OCI-LY7 (cell line): ENCODE measurements at regions not wholly inside any gene's neighbourhood (a gene's known extent, or its start where the extent isn't known, plus 50 kb on each side); places are given as distances from the start of the nearest gene placed in this dataset.

Experiments
- BruUV-seq: library from RNA; stranded (reverse); fragments of 400-500 nt; replicated peaks from 2 replicates; lab custom pipeline; 2021; lab: Mats Ljungman, UMichigan
- CTCF ChIA-PET: fragments of 300-600 bp; sonication (Branson Sonifier 250); formaldehyde crosslinking; loops from one replicate; lab custom pipeline; 2022; ENCODE audit warnings: antibody characterized with exemption; ENCODE audit not compliant: unreplicated experiment; lab: Charles Lee
- POLR2A ChIA-PET: fragments of 300-600 bp; sonication (Branson Sonifier 250); formaldehyde crosslinking; loops from one replicate; lab custom pipeline; 2022; ENCODE audit warnings: antibody characterized with exemption; lab: Charles Lee
- DNase-seq: peaks from one replicate; pipeline ENCODE4 v3.0.0-alpha.2; 2015; ENCODE audit warnings: low spot score
- H2AFZ ChIP-seq: fragments of 200-600 bp; sonication (generic), shearing (Covaris generic); 2 replicates; pipeline ENCODE4 v1.6.1; 2014; ENCODE audit warnings: mild to moderate bottlenecking, antibody characterized with exemption, low read length, moderate library complexity
- H3K27ac ChIP-seq: fragments of 200-600 bp; sonication (generic); 2 replicates; pipeline ENCODE4 v1.5.1; 2014; ENCODE audit warnings: mixed run types, low read depth, mild to moderate bottlenecking, moderate library complexity, low read length, inconsistent platforms; ENCODE audit not compliant: poor library complexity, severe bottlenecking
- H3K36me3 ChIP-seq: fragments of 200-600 bp; sonication (generic); 2 replicates; pipeline ENCODE4 v1.6.1; 2014; ENCODE audit warnings: mild to moderate bottlenecking, antibody characterized with exemption, low read length, moderate library complexity, mixed read lengths; ENCODE audit not compliant: insufficient read depth
- H3K4me1 ChIP-seq: fragments of 200-600 bp; sonication (generic); 2 replicates; pipeline ENCODE4 v1.5.1; 2014; ENCODE audit warnings: mild to moderate bottlenecking, low read length; ENCODE audit not compliant: insufficient read depth, poor library complexity, severe bottlenecking
- H3K4me2 ChIP-seq: fragments of 200-600 bp; sonication (generic); 2 replicates; pipeline ENCODE4 v1.6.1; 2014; ENCODE audit warnings: mild to moderate bottlenecking, low read length
- H3K4me3 ChIP-seq: fragments of 200-600 bp; sonication (generic); 2 replicates; pipeline ENCODE4 v1.5.1; 2014; ENCODE audit warnings: mild to moderate bottlenecking, low read depth, low read length; ENCODE audit not compliant: poor library complexity, severe bottlenecking
- H3K79me2 ChIP-seq: fragments of 200-600 bp; sonication (generic); 2 replicates; pipeline ENCODE4 v1.6.1; 2016; ENCODE audit warnings: low read depth, mild to moderate bottlenecking, low read length, moderate library complexity, mixed read lengths; ENCODE audit not compliant: insufficient read depth
- H3K9me2 ChIP-seq: fragments of 200-600 bp; sonication (generic); 2 replicates; pipeline ENCODE4 v1.6.1; 2016; ENCODE audit warnings: mild to moderate bottlenecking, low read length, mixed read lengths; ENCODE audit not compliant: insufficient read depth
- H3K9me3 ChIP-seq: fragments of 200-600 bp; sonication (generic); 2 replicates; pipeline ENCODE4 v1.6.1; 2014; ENCODE audit warnings: mild to moderate bottlenecking, mixed run types, low read length, mixed read lengths
- H4K20me1 ChIP-seq: fragments of 200-600 bp; sonication (generic); 2 replicates; pipeline ENCODE4 v1.6.1; 2014; ENCODE audit warnings: mild to moderate bottlenecking, antibody characterized with exemption, low read length, moderate library complexity, mixed read lengths; ENCODE audit not compliant: insufficient read depth
- EZH2phosphoT487 ChIP-seq: fragments of 200-600 bp; sonication (generic); IDR thresholded peaks from 2 replicates; pipeline ENCODE4 v1.6.1; 2018; ENCODE audit warnings: low read depth, borderline replicate concordance, mild to moderate bottlenecking, mixed run types, antibody characterized with exemption, low read length, moderate library complexity, mixed read lengths
- intact Hi-C: fragments of 100-400 bp; cut with micrococcal nuclease; formaldehyde crosslinking; loops from one replicate; pipeline ENCODE4 v1.10.0; 2022; ENCODE audit not compliant: unreplicated experiment
- TF ChIP-seq, protein P1 (sequence below): fragments of 200-600 bp; sonication (generic); conservative IDR thresholded peaks from 2 replicates; pipeline ENCODE4 v1.5.1; 2014; ENCODE audit warnings: mild to moderate bottlenecking, antibody characterized with exemption, low read length, moderate library complexity, mixed read lengths

GRCh38 chr12:131330106-131330815 is 376.6 kb downstream of the ADGRD1 start:
- no peak overlapping the region for H3K4me2 ChIP-seq
- no peak overlapping the region for H3K27ac ChIP-seq
- ChIA-PET POLR2A (interaction anchor here (0.6 kb wide), 1 partner anchor 407 kb away, joined by 3 read pairs; no protein-coding TSS in a partner anchor), CTCF (no interaction called here)
- no peak for DNase-seq
- H3K4me1 ChIP-seq = no peaks in the 10 kb centered on the region
- H3K79me2 ChIP-seq = no peaks in the 10 kb centered on the region
- intact Hi-C loops = no loop called here
- no peak overlapping the region for H2AFZ ChIP-seq
- no peaks in the 10 kb centered on the region for H4K20me1 ChIP-seq
- TF ChIP-seq, protein P1, sequence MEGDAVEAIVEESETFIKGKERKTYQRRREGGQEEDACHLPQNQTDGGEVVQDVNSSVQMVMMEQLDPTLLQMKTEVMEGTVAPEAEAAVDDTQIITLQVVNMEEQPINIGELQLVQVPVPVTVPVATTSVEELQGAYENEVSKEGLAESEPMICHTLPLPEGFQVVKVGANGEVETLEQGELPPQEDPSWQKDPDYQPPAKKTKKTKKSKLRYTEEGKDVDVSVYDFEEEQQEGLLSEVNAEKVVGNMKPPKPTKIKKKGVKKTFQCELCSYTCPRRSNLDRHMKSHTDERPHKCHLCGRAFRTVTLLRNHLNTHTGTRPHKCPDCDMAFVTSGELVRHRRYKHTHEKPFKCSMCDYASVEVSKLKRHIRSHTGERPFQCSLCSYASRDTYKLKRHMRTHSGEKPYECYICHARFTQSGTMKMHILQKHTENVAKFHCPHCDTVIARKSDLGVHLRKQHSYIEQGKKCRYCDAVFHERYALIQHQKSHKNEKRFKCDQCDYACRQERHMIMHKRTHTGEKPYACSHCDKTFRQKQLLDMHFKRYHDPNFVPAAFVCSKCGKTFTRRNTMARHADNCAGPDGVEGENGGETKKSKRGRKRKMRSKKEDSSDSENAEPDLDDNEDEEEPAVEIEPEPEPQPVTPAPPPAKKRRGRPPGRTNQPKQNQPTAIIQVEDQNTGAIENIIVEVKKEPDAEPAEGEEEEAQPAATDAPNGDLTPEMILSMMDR = no peak
- no peak for TF ChIP-seq EZH2phosphoT487
- H3K9me2 ChIP-seq = no peaks in the 10 kb centered on the region
- no peaks in the 10 kb centered on the region for H3K9me3 ChIP-seq
- H3K4me3 ChIP-seq = no peak overlapping the region
- H3K36me3 ChIP-seq = no peaks in the 10 kb centered on the region
- no TSS peak for BruUV-seq

DNA sequence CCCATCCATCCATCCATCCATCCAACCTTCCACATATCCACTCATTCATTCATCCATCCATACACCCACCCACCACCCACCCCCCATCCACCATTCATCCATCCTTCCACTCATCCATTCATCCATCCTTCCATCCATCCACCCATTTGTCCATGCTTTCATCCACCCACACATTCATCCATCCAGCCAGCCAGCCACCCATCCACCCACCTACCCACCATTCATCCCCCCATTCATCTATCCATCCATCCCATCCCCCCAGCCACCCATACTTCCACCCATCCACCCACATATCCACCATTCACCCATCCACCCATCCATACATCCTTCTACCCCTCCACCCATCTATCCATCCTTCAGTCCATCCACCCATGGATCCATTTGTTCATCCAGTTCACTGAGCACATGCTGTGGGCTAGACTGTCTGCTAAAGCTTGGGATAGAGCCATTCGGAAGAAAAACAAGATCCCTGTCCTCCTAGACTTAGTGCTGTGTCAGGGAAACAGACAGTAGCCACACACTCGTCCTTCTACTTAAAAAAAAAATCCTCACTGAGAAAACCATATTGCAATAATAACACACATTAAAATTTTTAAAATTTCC is 377.5 kb downstream of the ADGRD1 start:
- H3K36me3 ChIP-seq = no peaks in the 10 kb centered on the region
- H3K9me2 ChIP-seq = no peaks in the 10 kb centered on the region
- no peaks in the 10 kb centered on the region for H3K9me3 ChIP-seq
- no peak overlapping the region for H3K27ac ChIP-seq
- H4K20me1 ChIP-seq = no peaks in the 10 kb centered on the region
- ChIA-PET POLR2A (interaction anchor here (0.6 kb wide), 1 partner anchor 408 kb away, joined by 3 read pairs; no protein-coding TSS in a partner anchor), CTCF (no interaction called here)
- no TSS peak for BruUV-seq
- no peaks in the 10 kb centered on the region for H3K4me1 ChIP-seq
- TF ChIP-seq, protein P1 = no peak
- no peak for TF ChIP-seq EZH2phosphoT487
- no peak overlapping the region for H3K4me2 ChIP-seq
- no peak overlapping the region for H3K4me3 ChIP-seq
- intact Hi-C loops = no loop called here
- DNase-seq = no peak
- H2AFZ ChIP-seq = no peak overlapping the region
- no peaks in the 10 kb centered on the region for H3K79me2 ChIP-seq

DNA sequence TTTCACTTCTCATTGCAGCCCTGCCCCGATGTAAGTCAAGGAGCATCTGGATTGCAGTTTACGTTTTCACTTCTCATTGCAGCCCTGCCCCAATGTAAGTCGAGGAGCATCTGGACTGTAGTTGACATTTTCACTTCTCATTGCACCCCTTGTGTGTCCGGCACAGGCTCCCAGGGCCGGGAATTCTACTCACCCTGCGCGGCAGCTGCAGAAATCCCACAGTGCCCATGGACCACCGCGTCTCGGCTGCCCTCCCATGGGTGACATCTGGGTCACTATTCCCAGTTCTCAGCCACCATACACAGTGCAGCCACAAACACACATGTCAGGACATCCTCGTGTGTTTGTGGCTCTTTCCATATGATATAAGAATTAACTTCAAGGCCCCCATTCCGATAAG is 378.5 kb downstream of the ADGRD1 start:
- Histone ChIP-seq H3K4me2 (no peak overlapping the region), H3K4me3 (no peak overlapping the region), H3K9me3 (no peaks in the 10 kb centered on the region), H3K9me2 (no peaks in the 10 kb centered on the region), H2AFZ (no peak overlapping the region), H3K36me3 (no peaks in the 10 kb centered on the region), H3K27ac (no peak overlapping the region), H3K79me2 (no peaks in the 10 kb centered on the region), H4K20me1 (no peaks in the 10 kb centered on the region), H3K4me1 (no peaks in the 10 kb centered on the region)
- ChIA-PET CTCF (no interaction called here), POLR2A (no interaction called here)
- no TSS peak for BruUV-seq
- no peak for DNase-seq
- TF ChIP-seq, protein P1 = no peak
- no peak for TF ChIP-seq EZH2phosphoT487
- intact Hi-C loops = no loop called here
